ENCODE measurements at regions not wholly inside any gene's neighbourhood (a gene's known extent, or its start where the extent isn't known, plus 50 kb on each side); places are given as distances from the start of the nearest gene placed in this dataset.

DNA sequence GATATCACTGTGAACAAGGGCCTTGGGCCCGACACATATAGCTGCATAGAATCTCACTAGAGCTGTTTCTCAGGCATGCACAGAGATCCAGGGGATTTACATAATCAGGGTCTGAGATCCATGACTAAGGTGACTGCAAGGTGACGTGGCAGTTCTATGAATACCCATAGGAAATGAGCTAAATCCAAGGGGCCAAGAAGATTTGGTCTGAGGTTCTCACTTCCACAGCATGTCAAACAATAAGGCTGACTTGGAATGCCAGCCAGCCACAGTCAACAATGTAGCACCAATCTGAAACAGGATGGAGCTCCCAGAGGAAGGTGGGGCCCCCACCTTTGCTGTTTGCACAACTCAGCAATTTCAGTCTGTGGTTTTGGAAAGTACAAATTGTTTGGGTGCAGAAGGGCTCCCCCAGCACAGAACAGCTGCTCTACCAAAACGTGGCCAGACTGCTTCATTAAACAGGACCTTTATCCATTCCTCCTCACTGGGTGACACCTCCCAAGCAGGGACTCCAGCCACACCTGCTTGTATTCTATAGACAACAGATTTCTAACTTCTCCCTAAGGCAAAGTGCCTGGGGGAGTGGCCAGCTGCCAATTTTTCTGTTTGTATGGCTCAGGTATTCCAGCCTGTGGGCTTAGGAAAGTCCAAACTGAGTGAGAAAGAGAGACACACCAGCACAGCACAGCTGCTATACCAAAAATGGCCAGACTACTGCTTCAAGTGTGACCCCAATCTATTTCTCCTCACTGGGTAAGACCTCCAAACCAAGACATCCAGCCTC lies 333.4 kb downstream of the KDM5D start:
- Mint-ChIP-seq H3K4me1 (ENCODE audit: unreplicated experiment) (peaks cover 3% of the 10 kb centered on the region), H3K4me3 (ENCODE audit: unreplicated experiment) (no peak overlapping the region), H3K27me3 (ENCODE audit: unreplicated experiment) (peaks cover 1% of the 10 kb centered on the region), H3K27ac (ENCODE audit: unreplicated experiment) (no peak overlapping the region), H3K36me3 (ENCODE audit: low read depth, unreplicated experiment) (no peaks in the 10 kb centered on the region), H3K9me3 (ENCODE audit: unreplicated experiment) (no peaks in the 10 kb centered on the region)
- no peak for DNase-seq (ENCODE audit: low spot score)
- TF ChIP-seq, protein P1, sequence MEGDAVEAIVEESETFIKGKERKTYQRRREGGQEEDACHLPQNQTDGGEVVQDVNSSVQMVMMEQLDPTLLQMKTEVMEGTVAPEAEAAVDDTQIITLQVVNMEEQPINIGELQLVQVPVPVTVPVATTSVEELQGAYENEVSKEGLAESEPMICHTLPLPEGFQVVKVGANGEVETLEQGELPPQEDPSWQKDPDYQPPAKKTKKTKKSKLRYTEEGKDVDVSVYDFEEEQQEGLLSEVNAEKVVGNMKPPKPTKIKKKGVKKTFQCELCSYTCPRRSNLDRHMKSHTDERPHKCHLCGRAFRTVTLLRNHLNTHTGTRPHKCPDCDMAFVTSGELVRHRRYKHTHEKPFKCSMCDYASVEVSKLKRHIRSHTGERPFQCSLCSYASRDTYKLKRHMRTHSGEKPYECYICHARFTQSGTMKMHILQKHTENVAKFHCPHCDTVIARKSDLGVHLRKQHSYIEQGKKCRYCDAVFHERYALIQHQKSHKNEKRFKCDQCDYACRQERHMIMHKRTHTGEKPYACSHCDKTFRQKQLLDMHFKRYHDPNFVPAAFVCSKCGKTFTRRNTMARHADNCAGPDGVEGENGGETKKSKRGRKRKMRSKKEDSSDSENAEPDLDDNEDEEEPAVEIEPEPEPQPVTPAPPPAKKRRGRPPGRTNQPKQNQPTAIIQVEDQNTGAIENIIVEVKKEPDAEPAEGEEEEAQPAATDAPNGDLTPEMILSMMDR (IDR thresholded peaks at IDR 0.05; ENCODE audit: unreplicated experiment), result no peak

DNA sequence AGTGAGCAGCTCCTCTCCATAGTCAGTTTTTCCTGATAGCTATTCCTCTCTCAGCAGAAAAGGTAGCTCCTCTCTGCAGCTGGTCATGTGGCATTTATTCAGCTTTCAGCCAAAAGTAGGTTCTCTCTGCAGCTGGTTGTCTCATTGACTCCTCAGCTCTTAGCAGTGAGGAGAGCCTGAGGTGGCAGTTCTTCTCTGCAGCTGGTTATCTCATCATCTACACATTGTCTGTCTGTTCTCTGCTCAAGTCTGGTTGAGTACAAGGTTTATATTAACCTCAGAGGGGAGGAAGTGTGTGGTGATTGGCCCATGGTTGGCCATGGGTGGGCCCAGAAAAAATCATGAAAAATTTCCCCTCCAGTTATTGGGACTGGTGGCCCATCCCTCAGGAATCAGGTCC lies 338.3 kb downstream of the KDM5D start:
- Mint-ChIP-seq H3K9me3 (ENCODE audit: unreplicated experiment) (no peaks in the 10 kb centered on the region), H3K27me3 (ENCODE audit: unreplicated experiment) (no peaks in the 10 kb centered on the region), H3K27ac (ENCODE audit: unreplicated experiment) (no peak overlapping the region), H3K4me1 (ENCODE audit: unreplicated experiment) (peaks cover 3% of the 10 kb centered on the region), H3K4me3 (ENCODE audit: unreplicated experiment) (no peak overlapping the region), H3K36me3 (ENCODE audit: low read depth, unreplicated experiment) (no peaks in the 10 kb centered on the region)
- TF ChIP-seq, protein P1 (IDR thresholded peaks at IDR 0.05; ENCODE audit: unreplicated experiment), result no peak
- no peak for DNase-seq (ENCODE audit: low spot score)

DNA sequence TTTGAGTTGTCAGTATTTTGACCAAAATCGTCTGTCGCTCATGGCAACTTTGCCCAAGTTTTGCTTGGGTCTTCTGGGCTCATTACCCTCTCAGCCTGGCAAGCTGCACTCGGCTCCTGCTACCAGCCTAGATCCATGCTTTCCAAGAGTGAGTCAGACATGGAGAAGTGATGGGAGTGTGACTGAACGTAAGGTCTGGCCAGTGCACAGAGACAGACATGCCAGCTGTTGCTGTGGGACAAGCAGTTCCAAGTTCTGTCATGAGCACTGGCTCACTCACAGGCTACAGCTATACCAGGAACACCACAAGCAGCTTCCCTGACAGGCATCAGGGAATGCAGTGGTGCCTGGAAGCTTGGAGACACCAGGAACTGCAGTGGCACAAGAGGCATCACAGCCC lies 338.9 kb downstream of the KDM5D start:
- no peaks in the 10 kb centered on the region for H3K9me3 Mint-ChIP-seq (ENCODE audit: unreplicated experiment)
- H3K27me3 Mint-ChIP-seq (ENCODE audit: unreplicated experiment), result no peaks in the 10 kb centered on the region

DNA sequence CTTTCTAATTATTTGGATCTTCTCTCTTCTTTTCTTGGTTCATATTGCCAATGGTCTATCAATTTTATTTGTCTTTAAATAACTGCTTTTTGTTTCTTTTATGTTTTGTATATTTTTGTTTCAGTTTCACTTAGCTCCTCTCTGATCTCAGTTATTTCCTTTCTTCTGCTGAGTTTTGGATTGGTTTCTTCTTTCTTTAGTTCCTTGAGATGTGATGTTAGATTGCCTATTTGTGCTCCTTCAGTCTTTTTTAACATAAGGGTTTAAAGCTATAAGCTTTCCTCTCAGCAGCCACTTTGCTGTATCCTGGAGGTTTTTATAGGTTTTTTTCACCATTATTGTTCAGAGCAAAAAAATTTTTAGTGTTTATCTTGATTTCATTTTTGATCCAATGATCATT lies 351.6 kb downstream of the KDM5D start:
- H3K36me3 Mint-ChIP-seq (ENCODE audit: low read depth, unreplicated experiment), result no peaks in the 10 kb centered on the region
- no peak overlapping the region for H3K4me3 Mint-ChIP-seq (ENCODE audit: unreplicated experiment)
- H3K9me3 Mint-ChIP-seq (ENCODE audit: unreplicated experiment), result no peaks in the 10 kb centered on the region

More for the DNA sequence above, 338.9 kb downstream of the KDM5D start:
- Mint-ChIP-seq H3K27ac (ENCODE audit: unreplicated experiment) (no peak overlapping the region), H3K36me3 (ENCODE audit: low read depth, unreplicated experiment) (no peaks in the 10 kb centered on the region), H3K4me1 (ENCODE audit: unreplicated experiment) (peaks cover 2% of the 10 kb centered on the region), H3K4me3 (ENCODE audit: unreplicated experiment) (no peak overlapping the region)
- TF ChIP-seq, protein P1 (IDR thresholded peaks at IDR 0.05; ENCODE audit: unreplicated experiment), result no peak
- no peak for DNase-seq (ENCODE audit: low spot score)

DNA sequence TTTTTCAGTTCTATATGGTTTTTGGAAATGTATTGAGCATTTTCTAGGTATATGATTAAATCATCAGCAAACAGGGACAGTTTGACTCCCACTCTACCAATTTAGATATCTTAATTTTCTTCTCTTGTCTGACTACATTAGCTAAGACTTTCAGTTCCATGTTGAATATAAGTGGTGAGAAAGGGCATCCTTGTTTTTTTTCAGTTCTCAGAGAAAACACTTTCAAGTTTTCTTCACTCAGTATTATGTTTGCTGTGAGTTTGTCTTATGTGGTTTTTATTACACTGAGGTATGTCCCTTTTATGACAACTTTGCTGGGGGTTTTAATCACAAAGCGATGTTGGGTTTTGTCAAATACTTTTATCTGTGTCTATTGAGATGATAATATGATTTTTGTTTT lies 352.6 kb downstream of the KDM5D start:
- Mint-ChIP-seq H3K4me3 (ENCODE audit: unreplicated experiment) (no peak overlapping the region), H3K36me3 (ENCODE audit: low read depth, unreplicated experiment) (no peaks in the 10 kb centered on the region)

More for the DNA sequence above, 351.6 kb downstream of the KDM5D start:
- Mint-ChIP-seq H3K27ac (ENCODE audit: unreplicated experiment) (no peak overlapping the region), H3K27me3 (ENCODE audit: unreplicated experiment) (no peaks in the 10 kb centered on the region), H3K4me1 (ENCODE audit: unreplicated experiment) (no peaks in the 10 kb centered on the region)
- TF ChIP-seq, protein P1 (IDR thresholded peaks at IDR 0.05; ENCODE audit: unreplicated experiment), result no peak
- DNase-seq (ENCODE audit: low spot score), result no peak

More for the DNA sequence above, 352.6 kb downstream of the KDM5D start:
- Mint-ChIP-seq H3K4me1 (ENCODE audit: unreplicated experiment) (no peaks in the 10 kb centered on the region), H3K9me3 (ENCODE audit: unreplicated experiment) (no peaks in the 10 kb centered on the region), H3K27ac (ENCODE audit: unreplicated experiment) (no peak overlapping the region), H3K27me3 (ENCODE audit: unreplicated experiment) (no peaks in the 10 kb centered on the region)
- TF ChIP-seq, protein P1 (IDR thresholded peaks at IDR 0.05; ENCODE audit: unreplicated experiment), result no peak
- DNase-seq (ENCODE audit: low spot score), result no peak

Measured in endothelial cell (in vitro differentiated cells).